Activated T-cell treated with anti-CD3 and anti-CD28 coated beads for 24 hours (primary cell): ENCODE measurements at regions not wholly inside any gene's neighbourhood (a gene's known extent, or its start where the extent isn't known, plus 50 kb on each side); places are given as distances from the start of the nearest gene placed in this dataset.

Source experiments
- DNase-seq: peaks from one replicate; pipeline ENCODE4 v3.0.0-alpha.2; 2020; ENCODE audit warnings: low read depth

DNA sequence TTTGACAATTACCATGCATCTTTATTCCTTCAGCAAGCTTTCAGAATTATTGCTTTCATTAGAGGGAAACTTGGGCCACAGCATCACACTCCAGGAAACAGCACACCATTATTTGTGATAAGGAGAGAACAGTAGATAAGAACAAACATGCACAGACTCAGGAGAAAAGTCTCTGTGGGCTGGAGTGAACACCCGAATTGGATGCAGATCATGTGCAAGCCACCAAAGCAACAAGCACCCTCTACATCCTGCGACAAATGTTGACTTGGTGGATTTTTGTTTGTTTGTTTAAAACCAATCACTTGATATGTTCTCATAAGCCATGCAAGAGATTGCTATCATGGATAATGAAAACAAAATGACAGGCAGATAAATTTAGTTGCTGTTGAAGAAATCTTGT, 67.7 kb upstream of the ZFP64 start:
- DNase-seq = no peak

DNA sequence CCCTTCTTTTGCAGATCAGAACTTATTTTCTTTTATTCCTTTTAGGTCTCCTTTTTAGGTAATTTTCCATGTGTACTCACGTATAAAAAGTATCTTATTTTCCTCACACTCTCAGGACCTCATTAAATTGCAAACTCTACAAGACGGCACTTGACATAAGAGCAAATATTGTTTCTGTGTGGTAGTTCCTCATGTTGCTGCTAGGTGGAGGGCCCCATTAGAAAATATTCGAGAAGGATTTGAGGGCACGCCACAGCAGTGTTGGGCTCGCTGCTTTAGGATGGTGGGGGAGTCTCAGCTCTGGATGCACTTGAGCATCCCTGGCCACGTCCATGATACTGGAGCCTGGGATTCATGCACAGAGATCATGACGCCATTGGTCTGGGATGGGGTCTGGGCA, 64.9 kb upstream of the ZFP64 start:
- DNase-seq = no peak

DNA sequence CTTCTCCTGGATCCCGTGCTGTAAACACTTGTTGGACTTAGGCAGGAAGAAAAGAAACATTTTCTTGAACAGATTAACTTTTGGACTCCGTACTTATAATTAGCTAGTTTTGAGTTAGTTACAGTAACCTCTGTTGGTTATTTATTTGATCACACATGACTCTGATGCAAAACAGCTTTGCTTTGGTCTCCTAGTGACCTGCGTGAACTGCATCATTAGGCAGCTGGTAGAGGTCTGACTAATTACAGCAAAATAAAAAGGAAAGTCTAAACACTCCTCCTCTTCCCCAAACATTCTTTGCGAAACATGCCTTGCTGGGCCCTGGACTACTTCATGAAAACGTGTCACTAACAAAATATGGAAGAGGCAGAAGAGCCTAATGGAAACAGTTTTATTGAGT, 61.1 kb upstream of the ZFP64 start:
- no peak for DNase-seq

DNA sequence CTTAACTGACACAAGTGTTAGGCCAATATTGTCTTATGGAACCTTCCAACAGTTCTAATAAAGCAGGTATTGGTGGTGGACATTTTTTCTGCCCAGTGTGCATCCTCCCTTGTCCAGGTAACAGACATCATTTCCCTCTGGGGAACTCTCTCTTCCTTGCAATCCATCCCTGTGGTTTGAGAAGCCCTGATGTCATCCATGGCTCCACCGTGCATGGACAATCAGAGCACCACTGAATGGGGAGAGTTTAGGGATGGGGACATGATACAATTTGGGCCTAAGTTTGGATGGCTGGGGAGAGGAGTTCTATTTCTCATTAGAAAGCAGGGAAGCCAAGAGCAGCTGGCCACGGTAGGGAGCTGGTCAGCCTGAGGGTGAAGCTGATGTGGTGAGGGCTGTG, 60.2 kb upstream of the ZFP64 start:
- DNase-seq = no peak

DNA sequence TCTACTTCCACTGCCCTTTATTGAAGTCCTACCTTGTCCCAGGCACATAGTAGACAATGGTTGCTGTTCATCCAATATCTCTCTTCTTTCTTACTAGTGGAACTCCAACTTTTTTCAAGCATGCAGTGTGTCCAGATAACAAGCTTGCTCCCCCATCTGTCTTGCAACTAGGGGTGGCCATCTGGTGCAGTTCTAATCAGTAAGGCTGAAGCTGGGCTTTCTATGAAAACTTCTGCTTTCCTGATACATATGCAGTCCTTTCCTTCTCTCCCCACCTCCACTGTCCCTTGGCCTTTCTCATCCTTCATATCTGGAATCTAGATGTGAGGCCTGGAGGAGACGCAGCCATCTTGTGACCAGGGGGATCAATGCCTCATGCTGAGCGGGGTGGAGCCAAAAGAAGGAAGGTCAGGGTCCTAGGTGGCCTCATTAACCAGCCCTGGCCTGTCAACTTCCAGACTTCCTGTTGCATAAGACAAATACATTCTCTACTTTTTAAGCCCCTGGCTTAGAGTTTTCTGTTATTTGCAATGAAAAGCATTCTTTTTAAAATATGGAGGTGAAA, 59.6 kb upstream of the ZFP64 start:
- DNase-seq = no peak

DNA sequence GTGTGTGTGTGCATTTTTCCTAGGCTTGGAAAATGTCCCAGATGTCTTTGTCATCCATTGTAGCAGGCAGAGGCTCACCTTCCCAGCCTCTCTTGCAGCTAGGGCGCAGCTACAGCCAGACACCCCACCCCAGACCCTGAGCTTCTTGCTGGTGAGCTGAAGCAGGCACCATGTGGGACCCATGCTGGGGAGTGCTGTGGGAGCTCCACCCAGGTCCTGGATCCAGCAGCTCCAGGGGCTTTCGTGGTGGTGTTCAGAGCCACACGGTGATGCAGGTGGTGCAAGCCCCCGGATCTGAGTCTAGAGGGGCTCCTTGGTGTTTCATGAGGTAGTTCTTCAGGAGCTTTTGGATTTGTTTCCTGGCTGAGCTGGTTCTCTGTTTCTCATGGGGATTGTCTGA, 56.0 kb upstream of the ZFP64 start:
- DNase-seq = no peak

DNA sequence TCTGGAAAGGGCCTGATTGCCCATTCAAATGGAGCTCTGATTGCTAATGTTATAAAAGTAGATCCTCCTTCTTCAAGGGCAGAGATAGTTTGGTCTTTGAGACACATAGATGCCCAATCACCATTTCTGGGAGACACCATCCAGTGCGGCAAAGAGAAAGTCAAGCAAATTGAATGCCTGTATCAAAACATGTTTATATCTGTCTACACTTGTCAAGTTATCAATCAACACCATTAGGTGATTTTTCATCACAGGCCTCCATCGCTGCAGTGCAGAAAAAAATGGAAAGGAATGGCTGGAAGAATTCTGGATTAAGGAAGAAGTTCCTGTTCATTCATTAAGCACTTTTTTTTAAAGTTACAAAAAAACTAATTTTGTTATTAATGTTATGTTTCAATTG, 54.8 kb upstream of the ZFP64 start:
- no peak for DNase-seq

DNA sequence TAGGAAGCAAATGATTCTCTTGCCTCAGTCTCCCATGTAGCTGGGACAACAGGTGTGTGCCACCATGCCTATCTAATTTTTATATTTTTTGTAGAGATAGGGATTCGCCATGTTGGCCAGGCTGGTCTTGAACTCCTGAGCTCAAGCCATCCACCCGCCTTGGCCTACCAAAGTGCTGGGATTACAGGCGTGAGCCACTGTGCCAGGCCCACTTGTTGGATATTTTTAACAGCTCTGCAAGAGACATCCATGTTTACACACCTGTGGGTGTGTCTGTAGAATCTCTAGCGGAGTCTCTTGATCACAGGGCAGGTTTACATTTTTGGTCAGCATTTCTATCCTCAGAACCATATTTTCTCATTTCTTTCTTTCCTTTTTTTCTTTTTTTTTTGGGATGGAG, 53.1 kb upstream of the ZFP64 start:
- DNase-seq = no peak

DNA sequence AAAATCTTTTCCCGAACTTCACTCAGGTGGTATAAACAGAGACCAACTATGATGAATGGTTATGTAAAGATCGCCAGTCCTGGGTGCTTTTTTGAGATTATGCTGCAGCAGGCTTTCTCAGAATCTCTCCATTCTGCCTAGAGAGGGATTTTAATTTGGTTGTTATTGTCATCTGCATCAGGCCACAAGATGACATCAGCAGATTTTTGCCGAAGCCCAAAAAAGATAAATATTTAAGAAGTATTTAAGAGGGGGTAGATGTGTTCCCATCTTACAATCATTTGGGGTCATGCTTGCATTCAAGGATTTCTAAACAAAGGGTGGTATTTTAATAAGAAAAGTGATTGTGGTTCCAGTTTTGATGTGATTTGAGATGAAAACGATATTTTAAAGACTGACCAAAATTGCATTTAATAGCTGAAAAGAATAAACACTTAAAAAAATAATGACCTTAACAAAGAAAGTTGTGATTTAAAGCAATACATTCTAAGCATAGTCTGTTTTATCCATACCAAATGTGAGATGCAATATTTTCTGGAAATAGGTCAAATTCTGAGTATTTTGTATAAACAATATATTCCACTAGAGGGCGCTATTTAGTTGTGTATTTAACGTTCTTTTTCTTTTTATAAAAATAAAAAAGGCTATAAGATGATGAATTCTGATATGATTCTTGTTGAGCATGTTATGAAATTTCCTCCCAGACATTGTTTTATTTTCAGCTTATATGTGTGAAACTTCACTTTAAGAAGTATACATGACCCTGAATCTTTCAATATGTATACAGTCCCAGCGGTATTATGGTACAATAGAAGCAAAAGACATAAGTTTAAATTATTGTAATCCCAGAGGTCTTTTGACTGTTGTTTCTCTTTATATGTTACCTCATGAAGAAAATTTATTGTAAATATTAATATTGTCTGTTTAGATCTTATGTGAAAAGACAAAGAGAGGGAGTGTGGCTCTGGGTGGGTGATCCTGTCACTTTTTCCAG, 51.0 kb upstream of the ZFP64 start:
- DNase-seq = no peak
